GM19240 (cell line): ENCODE measurements at regions not wholly inside any gene's neighbourhood (a gene's known extent, or its start where the extent isn't known, plus 50 kb on each side); places are given as distances from the start of the nearest gene placed in this dataset.
"Not testable (repeated sequence)": the region's sequence is repeated elsewhere in the genome, so short reads cannot be mapped to it uniquely, and the experiment has no call there.

Experiments used
- DNase-seq: peaks from one replicate; pipeline ENCODE4 v3.0.0; 2011; ENCODE audit warnings: low spot score; ENCODE audit not compliant: insufficient read length

- no peak for DNase-seq
These were observed 592.4 kb downstream of the SOX5 start for GRCh38 chr12:23356927-23357708.

GRCh38 chr12:23359975-23360701, 589.3 kb downstream of the SOX5 start:
- no peak for DNase-seq

GRCh38 chr12:23361971-23362370, 587.5 kb downstream of the SOX5 start:
- DNase-seq = no peak

- no peak for DNase-seq
These were observed 580.9 kb downstream of the SOX5 start for GRCh38 chr12:23368590-23368989.

- DNase-seq = no peak
These were observed 573.8 kb downstream of the SOX5 start for GRCh38 chr12:23375621-23376020.

GRCh38 chr12:23376238-23376637, 573.2 kb downstream of the SOX5 start:
- DNase-seq = no peak

- DNase-seq = no peak
These were observed 568.9 kb downstream of the SOX5 start for GRCh38 chr12:23380419-23381100.

- DNase-seq = not testable (repeated sequence)
These were observed 560.6 kb downstream of the SOX5 start for GRCh38 chr12:23388898-23389297.

GRCh38 chr12:23389315-23389714, 560.2 kb downstream of the SOX5 start:
- DNase-seq = not testable (repeated sequence)

- no peak for DNase-seq
These were observed 550.0 kb downstream of the SOX5 start for GRCh38 chr12:23399402-23399933.

GRCh38 chr12:23415180-23415579, 534.3 kb downstream of the SOX5 start:
- no peak for DNase-seq

- no peak for DNase-seq
These were observed 527.9 kb downstream of the SOX5 start for GRCh38 chr12:23421556-23421955.

GRCh38 chr12:23423097-23423687, 526.3 kb downstream of the SOX5 start:
- no peak for DNase-seq

- DNase-seq = no peak
These were observed 525.7 kb downstream of the SOX5 start for GRCh38 chr12:23423796-23424195.

- DNase-seq = no peak
These were observed 524.8 kb downstream of the SOX5 start for GRCh38 chr12:23424685-23425084.

- no peak for DNase-seq
These were observed 523.1 kb downstream of the SOX5 start for GRCh38 chr12:23426328-23426727.

GRCh38 chr12:23428758-23429157, 520.7 kb downstream of the SOX5 start:
- no peak for DNase-seq

GRCh38 chr12:23431006-23431405, 518.5 kb downstream of the SOX5 start:
- no peak for DNase-seq

GRCh38 chr12:23433121-23433520, 516.3 kb downstream of the SOX5 start:
- no peak for DNase-seq

- no peak for DNase-seq
These were observed 515.3 kb downstream of the SOX5 start for GRCh38 chr12:23434154-23434553.

GRCh38 chr12:23446746-23447145, 502.7 kb downstream of the SOX5 start:
- DNase-seq = no peak

- no peak for DNase-seq
These were observed 498.7 kb downstream of the SOX5 start for GRCh38 chr12:23450810-23451209.
